Renal cortex interstitium (tissue), 11 donors: ENCODE measurements at regions not wholly inside any gene's neighbourhood (a gene's known extent, or its start where the extent isn't known, plus 50 kb on each side); places are given as distances from the start of the nearest gene placed in this dataset.

Experiments
- DNase-seq, 11 donors: peaks; one replicate each; pipeline ENCODE4 v3.0.0-alpha.2; 2013; ENCODE audit warnings: low read depth in 9 of 11, low spot score in 4 of 11; ENCODE audit errors: extremely low read depth in 1 of 11

DNA sequence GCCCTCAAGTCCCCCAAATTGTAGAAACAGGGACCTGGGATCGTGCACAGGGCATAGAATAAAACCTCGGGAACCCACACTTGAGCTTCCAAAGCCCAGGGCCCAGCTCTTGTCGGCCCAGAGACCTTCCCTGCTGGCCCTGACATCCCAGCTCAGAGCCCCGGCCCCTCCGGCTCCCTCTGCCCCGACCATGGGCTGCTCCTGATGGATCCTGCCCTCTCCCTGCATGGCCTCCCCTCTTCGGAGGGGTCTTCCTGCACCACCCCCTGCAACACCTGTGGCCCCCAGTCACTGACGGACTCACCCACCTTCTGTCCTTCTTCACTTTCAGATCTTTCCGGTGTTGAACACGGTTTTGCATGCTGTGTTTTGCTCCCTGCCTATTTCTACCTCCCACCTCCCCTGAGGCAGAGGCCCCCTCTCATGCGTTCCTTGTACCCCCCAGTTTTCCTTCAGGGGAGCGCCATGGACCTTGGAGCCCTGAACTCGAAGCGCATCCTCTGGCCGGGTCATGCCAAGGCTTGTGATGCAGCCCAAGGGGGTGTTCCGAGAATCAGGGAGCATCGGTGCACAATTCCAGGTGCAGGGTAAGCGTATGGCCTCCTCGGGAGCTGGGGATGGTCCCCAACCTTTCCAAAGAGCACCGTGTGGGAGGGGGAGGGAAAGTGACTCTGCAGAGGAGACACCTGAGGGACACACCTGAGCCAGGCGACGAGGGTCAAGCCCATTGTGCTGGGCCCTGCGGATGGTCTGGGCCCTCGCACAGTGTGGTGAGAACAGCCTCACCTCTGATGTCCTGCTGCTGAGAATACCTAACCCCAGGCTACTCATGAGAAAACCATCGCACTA is 666.4 kb downstream of the BRD1 start:
- DNase-seq = no peak

GRCh38 chr22:49160261-49161001 is 667.2 kb downstream of the BRD1 start:
- no peak for DNase-seq

DNA sequence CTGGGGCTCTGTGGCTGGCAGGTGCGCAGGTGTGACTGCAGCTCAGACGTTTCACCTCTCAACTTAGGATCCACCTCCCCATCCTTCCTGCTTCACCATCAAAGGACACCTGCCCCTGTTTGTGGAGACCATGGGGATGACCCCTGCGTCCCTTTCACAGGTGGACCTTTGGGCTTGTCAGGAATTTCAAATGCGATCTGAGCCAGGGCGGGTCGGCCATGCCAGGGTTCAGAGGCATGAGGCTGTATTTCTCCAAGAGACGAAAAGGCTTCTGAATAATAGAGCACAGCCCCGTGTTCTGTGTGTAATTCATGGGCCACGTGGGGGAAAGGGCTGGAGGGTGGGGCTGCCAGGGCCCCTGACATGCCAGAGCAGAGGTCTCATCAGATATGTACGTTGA is 668.0 kb downstream of the BRD1 start:
- no peak for DNase-seq

GRCh38 chr22:49158741-49159564 is 668.7 kb downstream of the BRD1 start:
- no peak for DNase-seq

DNA sequence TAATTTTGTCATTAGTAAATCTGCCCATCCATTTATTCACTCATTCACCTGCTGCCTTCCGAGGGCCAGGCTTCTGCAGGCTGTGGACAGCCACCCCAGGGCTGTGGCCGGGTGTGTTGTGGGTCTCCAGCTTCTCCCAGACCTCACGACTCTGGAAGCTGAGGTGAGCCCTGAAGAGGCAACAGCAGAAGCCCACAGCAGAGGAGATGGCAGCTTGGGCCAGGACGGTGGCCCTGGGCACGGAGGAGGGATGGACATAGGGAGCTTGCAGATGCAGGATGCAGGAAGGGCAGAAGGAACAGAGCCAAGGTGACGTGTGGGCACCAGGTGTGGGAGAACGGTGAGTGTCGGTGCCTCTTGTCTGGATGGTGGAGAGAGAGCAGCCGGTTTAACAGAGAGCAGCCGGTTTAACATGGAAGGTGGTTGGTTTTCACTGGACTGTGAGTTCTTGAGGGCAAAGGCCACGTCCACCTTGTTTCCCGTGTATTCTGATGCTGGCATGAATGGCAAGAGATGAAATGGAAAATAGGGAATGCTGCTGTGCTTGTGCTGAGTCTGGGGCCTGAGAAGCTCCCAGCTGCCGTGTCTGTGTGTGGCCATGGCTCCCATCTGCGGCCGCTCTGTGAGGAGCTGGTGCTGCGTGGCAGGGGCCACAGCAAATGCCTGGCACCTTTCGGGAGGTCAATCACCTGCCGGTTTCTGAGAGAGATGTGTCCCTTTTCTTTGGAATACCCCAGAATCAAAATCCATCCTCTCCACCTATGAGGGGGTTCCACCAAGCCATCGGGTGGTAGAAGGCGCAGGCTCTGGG is 669.9 kb downstream of the BRD1 start:
- DNase-seq = no peak

GRCh38 chr22:49156662-49157285 is 670.9 kb downstream of the BRD1 start:
- DNase-seq = peak in 2 of 11 donors; percentile 13 to 15

DNA sequence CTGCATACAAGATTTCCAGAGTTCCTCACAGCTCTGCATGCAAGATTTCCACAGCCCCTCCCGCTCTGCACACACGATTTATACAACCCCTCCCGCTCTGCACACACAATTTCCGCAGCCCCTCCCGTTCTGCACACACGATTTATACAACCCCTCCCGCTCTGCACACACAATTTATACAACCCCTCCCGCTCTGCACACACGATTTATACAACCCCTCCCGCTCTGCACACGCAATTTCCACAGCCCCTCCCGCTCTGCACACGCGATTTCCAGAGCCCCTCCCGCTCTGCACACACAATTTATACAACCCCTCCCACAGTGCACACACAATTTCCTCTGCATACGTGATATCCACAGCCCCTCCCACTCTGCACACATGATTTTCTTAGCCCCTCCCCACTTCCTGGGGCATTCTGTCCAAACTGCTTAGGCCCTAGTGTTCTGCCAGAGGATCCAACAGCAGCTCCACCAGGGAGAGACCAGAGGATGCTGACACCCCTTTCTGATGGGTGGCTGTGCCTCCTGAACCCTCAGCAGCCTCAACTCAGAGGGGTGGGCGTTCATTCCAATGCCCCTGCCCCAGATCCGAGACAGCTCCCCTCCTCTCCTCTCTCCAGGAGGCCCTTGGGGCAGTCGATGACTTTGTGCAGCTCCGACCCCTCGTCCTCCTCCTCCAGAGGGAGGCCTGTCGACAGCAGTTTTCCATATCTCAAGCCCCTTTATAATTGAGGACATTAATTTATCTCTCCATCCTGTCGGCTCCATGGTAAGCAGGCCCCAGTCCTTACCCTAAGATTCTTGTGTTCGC is 671.7 kb downstream of the BRD1 start:
- no peak for DNase-seq

- no peak for DNase-seq
Observed at GRCh38 chr22:49155039-49155769, 672.5 kb downstream of the BRD1 start.

DNA sequence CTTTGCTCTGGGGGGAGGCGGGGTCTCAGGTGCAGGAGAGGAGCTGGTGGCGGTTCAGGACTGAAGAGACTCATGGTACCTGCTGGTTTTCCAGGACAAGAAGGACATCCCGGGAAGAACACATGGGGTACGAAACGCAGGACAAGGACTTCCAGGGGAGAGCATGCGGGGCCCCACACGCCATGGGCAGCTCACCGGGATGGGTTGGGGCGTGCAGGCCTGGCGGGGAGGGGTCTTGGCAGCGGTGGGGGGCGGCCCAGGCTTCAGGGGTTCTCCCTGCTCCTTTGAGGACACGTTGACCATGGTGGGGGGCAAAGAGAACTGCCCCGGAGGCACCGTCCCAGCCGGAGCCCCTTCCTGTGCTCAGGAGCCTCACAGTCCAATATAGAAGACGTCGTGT is 673.2 kb downstream of the BRD1 start:
- DNase-seq = no peak

DNA sequence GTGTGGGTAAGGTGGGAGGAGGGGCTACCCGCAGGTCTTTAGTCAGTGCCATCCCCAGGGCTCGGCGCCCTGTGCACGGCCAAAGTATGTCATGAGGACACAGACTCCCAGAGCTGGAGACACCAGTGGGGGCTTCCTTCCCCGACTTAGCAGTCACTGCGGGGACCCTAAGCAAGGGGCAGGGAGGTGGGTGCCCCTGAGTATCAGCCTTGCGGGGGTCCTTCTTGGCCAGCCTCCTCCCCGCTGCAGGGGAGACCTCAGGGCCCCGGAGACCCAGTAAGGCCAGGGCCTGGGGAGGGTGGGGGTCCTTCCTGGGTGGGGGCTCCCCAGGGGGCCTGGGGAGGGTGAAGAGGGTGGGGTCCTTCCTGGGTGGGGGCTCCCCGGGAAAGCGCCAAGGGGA is 673.8 kb downstream of the BRD1 start:
- DNase-seq = no peak

DNA sequence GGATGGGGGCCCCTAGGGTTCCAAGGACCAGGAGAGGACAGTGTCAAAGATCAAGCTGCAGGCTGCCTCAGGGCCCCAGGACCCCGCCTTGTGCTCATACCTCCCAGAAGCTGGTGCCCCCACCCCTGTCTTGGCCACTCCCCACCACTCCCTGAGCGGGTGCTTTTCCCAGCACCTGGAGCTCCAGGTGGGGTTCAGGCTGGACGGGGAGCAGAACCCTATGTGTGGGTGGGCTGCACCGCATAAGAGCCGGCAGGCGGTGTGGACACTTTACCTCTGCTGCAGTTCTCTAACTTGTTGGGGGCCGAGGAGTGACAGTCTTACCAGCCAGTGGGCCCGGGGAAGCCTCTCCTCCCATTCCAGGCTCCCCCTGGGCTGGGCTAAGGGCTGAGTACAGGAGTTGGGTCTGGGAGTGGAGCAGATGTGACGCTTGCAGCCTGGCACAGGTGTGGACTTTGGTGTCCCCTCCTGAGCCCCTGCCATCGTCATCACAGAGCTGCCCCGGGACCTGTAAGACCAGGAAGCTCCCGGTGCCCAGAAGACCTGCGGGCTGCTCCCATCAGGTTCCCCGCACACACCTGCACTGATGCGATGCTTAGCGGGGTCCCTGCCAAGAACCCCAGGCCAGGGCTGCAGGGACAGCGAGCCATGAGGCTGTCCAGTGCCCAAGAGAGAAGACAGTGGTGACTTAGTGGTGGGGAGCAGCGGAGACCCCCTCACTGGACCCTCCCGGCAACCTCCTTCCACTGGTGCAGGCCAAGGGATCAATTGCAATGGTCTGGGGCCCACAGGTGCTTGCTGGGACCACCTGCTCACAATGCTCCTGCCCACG is 674.5 kb downstream of the BRD1 start:
- DNase-seq = no peak

- peak in 3 of 11 donors; percentile 17 to 24 (median 21) for DNase-seq
Observed at GRCh38 chr22:49152127-49152938, 675.3 kb downstream of the BRD1 start.

GRCh38 chr22:49151256-49152126 is 676.2 kb downstream of the BRD1 start:
- DNase-seq = no peak

DNA sequence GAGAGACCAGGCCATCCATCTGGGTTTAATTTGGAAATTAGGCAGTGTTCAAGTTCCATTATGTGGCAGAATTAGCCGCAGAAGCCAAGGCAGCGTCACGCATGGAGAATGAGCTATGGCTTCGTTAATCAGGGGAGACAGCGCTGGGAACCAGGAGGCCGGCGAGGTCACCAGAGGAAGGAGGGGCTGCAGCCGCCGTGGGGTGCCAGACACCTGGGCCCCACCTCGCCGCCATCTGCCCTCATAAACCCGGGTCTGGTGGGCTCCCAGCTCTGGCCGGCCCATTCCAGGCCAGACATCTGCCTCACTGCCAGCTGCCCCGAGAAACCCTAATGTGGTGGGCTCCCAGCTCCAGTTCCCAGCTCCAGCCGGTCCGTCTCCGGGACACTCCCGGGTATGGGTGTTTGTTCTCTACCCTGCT is 676.9 kb downstream of the BRD1 start:
- DNase-seq = no peak
